ENCODE measurements at regions not wholly inside any gene's neighbourhood (a gene's known extent, or its start where the extent isn't known, plus 50 kb on each side); places are given as distances from the start of the nearest gene placed in this dataset.

- no peak overlapping the region for H2BK20ac ChIP-seq (ENCODE audit: low read depth, low read length)
- no peak overlapping the region for H4K8ac ChIP-seq (ENCODE audit: low read depth in 2 of 2, low read length in 2 of 2)
- DNase-seq (no peak), ATAC-seq (ENCODE audit: low read depth) (no peak)
- no peaks in the 10 kb centered on the region for H3K4me1 ChIP-seq (ENCODE audit: control insufficient read depth, insufficient read depth, low read length)
- no peaks in the 10 kb centered on the region for H4K20me1 ChIP-seq (ENCODE audit: insufficient read depth, low read length)
- no peaks in the 10 kb centered on the region for H3K79me1 ChIP-seq (ENCODE audit: low read depth in 1 of 2, low read length in 2 of 2)
- no peak overlapping the region for H2AK5ac ChIP-seq (ENCODE audit: low read depth, low read length)
- no peak overlapping the region for H3K4me2 ChIP-seq (ENCODE audit: low read depth, low read length)
- no peak overlapping the region for H3K4ac ChIP-seq (ENCODE audit: low read depth, low read length)
- H3K23ac ChIP-seq (ENCODE audit: low read depth, low read length), result no peak overlapping the region
- no peak overlapping the region for H2BK120ac ChIP-seq (ENCODE audit: low read depth, low read length)
- no peak overlapping the region for H3K4me3 ChIP-seq (ENCODE audit: insufficient read depth, low read depth, low read length)
- H3K9me1 ChIP-seq (ENCODE audit: insufficient read depth, low read length), result no peaks in the 10 kb centered on the region
- in situ Hi-C loops (cut with MboI; ENCODE audit: low sequenced_read_pairs), result no loop called here
- no peak overlapping the region for H4K5ac ChIP-seq (ENCODE audit: low read depth, low read length)
- no peak overlapping the region for H3K14ac ChIP-seq (replicated peaks; ENCODE audit: low read depth, low read length)
- intact Hi-C loops (cut with micrococcal nuclease), result no loop called here
- no peaks in the 10 kb centered on the region for H3K36me3 ChIP-seq (ENCODE audit: control insufficient read depth, insufficient read depth, low read length)
- dilution Hi-C loops (cut with HindIII; ENCODE audit: low sequenced_read_pairs, unreplicated experiment), result no loop called here
- no peak overlapping the region for H2AFZ ChIP-seq (replicated peaks; ENCODE audit: low read length, poor library complexity)
- no peak overlapping the region for H4K91ac ChIP-seq (ENCODE audit: insufficient read depth, low read depth, low read length)
- TF ChIP-seq MAZ (IDR thresholded peaks at IDR 0.05; ENCODE audit: borderline replicate concordance, low read depth, low read length), result no peak
- no peak for TF ChIP-seq USF2 (IDR thresholded peaks at IDR 0.05; ENCODE audit: low read depth, low read length)
- TF ChIP-seq CEBPB (IDR thresholded peaks at IDR 0.05; ENCODE audit: low read depth, low read length), result no peak
- no peak for TF ChIP-seq BHLHE40 (IDR thresholded peaks at IDR 0.05; ENCODE audit: low read depth, low read length)
- TF ChIP-seq FOS (IDR thresholded peaks at IDR 0.05; ENCODE audit: low read depth, low read length), result no peak
- no peak for TF ChIP-seq NFE2L2 (IDR thresholded peaks at IDR 0.05; ENCODE audit: low read depth, low read length)
- no peak for TF ChIP-seq SMC3 (IDR thresholded peaks at IDR 0.05; ENCODE audit: low read depth, low read length)
- no peak for TF ChIP-seq POLR2A (IDR thresholded peaks at IDR 0.05; ENCODE audit: low read depth, low read length)
- TF ChIP-seq RCOR1 (IDR thresholded peaks at IDR 0.05; ENCODE audit: insufficient replicate concordance, low read length), result no peak
- TF ChIP-seq CTCF (conservative IDR thresholded peaks at IDR 0.05; ENCODE audit: low read depth, low read length), result no peak
- TF ChIP-seq RFX5 (IDR thresholded peaks at IDR 0.05; ENCODE audit: low read depth, low read length), result no peak
- no peak for TF ChIP-seq CHD1 (IDR thresholded peaks at IDR 0.05; ENCODE audit: low read depth, low read length)
- no peak for TF ChIP-seq RAD21 (IDR thresholded peaks at IDR 0.05; ENCODE audit: low read length)
- no peak for TF ChIP-seq MAFK (IDR thresholded peaks at IDR 0.05; ENCODE audit: low read depth, low read length)
- TF ChIP-seq MXI1 (IDR thresholded peaks at IDR 0.05; ENCODE audit: borderline replicate concordance, low read depth, low read length), result no peak
- no peak for TF ChIP-seq ELK1 (IDR thresholded peaks at IDR 0.05; ENCODE audit: borderline replicate concordance, low read depth, low read length)
- ChIA-PET CTCF (interaction anchor here (0.5 to 1.4 kb wide), 2 partner anchors 8 to 585 kb away, joined by 3 read pairs; no protein-coding TSS in a partner anchor), POLR2A (ENCODE audit: unreplicated experiment) (no interaction called here)
- no peak overlapping the region for H2AK9ac ChIP-seq (replicated peaks; ENCODE audit: low read depth, low read length, poor library complexity)
- no peak overlapping the region for H3K9ac ChIP-seq (ENCODE audit: low read depth, low read length)
- H2BK15ac ChIP-seq (ENCODE audit: low read depth, low read length), result no peak overlapping the region
- H3K27ac ChIP-seq (ENCODE audit: insufficient read depth, low read length), result no peak overlapping the region
- H2BK5ac ChIP-seq (ENCODE audit: low read depth, low read length, poor library complexity, severe bottlenecking), result no peak overlapping the region
- H3K18ac ChIP-seq (ENCODE audit: low read depth, low read length), result no peak overlapping the region
- H3K9me3 ChIP-seq (ENCODE audit: control insufficient read depth, insufficient read depth, low read length), result no peaks in the 10 kb centered on the region
- H3K27me3 ChIP-seq (ENCODE audit: control insufficient read depth, insufficient read depth, low read length), result no peaks in the 10 kb centered on the region
- no peak overlapping the region for H3K56ac ChIP-seq (ENCODE audit: extremely low read depth, insufficient read depth, low read length)
- BruUV-seq (replicated peaks), result no TSS peak
- no CpG with 5 or more reads among the region's 2 CpGs for WGBS, 2 experiments (ENCODE audit: extremely low coverage in 2 of 2, insufficient read length in 1 of 2)
These were observed 213.3 kb downstream of the GBA3 start for GRCh38 chr4:22906045-22906444.
